Activated CD4-positive, alpha-beta memory T cell treated with anti-CD3 and anti-CD28 coated beads for 36 hours (primary cell): ENCODE measurements at regions not wholly inside any gene's neighbourhood (a gene's known extent, or its start where the extent isn't known, plus 50 kb on each side); places are given as distances from the start of the nearest gene placed in this dataset.

ENCODE experiments used
- CTCF ChIA-PET: fragments of 350-600 bp; sonication (Branson Sonifier 250); formaldehyde crosslinking; loops from one replicate; lab custom pipeline; 2021; ENCODE audit warnings: antibody characterized with exemption, inconsistent platforms; lab: Charles Lee
- POLR2A ChIA-PET: fragments of 350-600 bp; sonication (Branson Sonifier 250); formaldehyde crosslinking; loops from one replicate; lab custom pipeline; 2021; ENCODE audit warnings: antibody characterized with exemption; lab: Charles Lee
- DNase-seq: peaks from one replicate; pipeline ENCODE4 v3.0.0-alpha.2; 2020
- H3K27ac Mint-ChIP-seq: one replicate; pipeline ENCODE4 v1.8.0; 2021; ENCODE audit warnings: mixed read lengths
- H3K27me3 Mint-ChIP-seq: one replicate; pipeline ENCODE4 v1.8.0; 2021; ENCODE audit warnings: mixed read lengths
- H3K36me3 Mint-ChIP-seq: one replicate; pipeline ENCODE4 v1.8.0; 2021; ENCODE audit warnings: mixed read lengths
- H3K4me1 Mint-ChIP-seq: one replicate; pipeline ENCODE4 v1.8.0; 2021; ENCODE audit warnings: low read depth, mixed read lengths
- H3K4me3 Mint-ChIP-seq: one replicate; pipeline ENCODE4 v1.8.0; 2021; ENCODE audit warnings: mild to moderate bottlenecking, mixed read lengths
- H3K9me3 Mint-ChIP-seq: one replicate; pipeline ENCODE4 v1.8.0; 2021; ENCODE audit warnings: mixed read lengths
- intact Hi-C: fragments of 100-400 bp; cut with micrococcal nuclease; formaldehyde crosslinking; loops from one replicate; pipeline ENCODE4 v1.15.1; 2023

DNA sequence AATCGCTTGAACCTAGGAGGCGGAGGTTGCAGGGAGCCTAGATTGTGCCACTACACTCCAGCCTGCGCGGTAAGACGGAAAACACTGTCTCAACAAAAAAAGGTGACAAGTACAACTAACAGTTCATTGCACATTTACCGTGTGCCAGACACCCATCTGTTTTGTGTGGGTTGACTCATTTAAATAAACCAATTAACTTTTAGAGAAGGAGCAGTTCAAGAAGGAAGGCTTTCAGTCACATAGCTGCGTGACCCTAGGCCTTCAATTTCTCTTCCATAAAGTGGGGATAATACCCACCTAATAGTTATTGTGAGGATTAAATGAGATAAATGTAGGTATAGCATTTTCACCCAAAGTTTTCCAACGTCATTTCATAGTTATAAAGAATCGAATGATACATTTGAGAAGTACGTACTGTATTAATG is 52.3 kb upstream of the KDM7A start:
- intact Hi-C loops: loop anchor here (1.0 kb wide), 1 partner anchor 147 kb away; no protein-coding TSS in a partner anchor
- DNase-seq: peak; percentile 51
- POLR2A ChIA-PET: interaction anchor here (1.1 to 5.2 kb wide), 7 partner anchors 14 to 147 kb away, joined by 3 to 86 read pairs (median 9); partner anchors contain the start of gene KDM7A
- Mint-ChIP-seq H3K4me1 (peaks cover 47% of the 10 kb centered on the region), H3K27me3 (no peaks in the 10 kb centered on the region), H3K9me3 (no peaks in the 10 kb centered on the region), H3K36me3 (no peaks in the 10 kb centered on the region), H3K27ac (peak overlapping the region; percentile 99), H3K4me3 (peak overlapping the region; percentile 84)
- CTCF ChIA-PET: interaction anchor here (1.0 to 2.0 kb wide), 5 partner anchors 13 to 52 kb away, joined by 4 to 5 read pairs (median 5); no protein-coding TSS in a partner anchor
